ENCODE measurements at regions not wholly inside any gene's neighbourhood (a gene's known extent, or its start where the extent isn't known, plus 50 kb on each side); places are given as distances from the start of the nearest gene placed in this dataset.

GRCh38 chr2:164115806-164116205, 380.0 kb upstream of the FIGN start:
- TF ChIP-seq CTCF (IDR thresholded peaks at IDR 0.05): no peak
- TF ChIP-seq POLR2AphosphoS5 (IDR thresholded peaks at IDR 0.05): no peak
- TF ChIP-seq POLR2A (IDR thresholded peaks at IDR 0.05; ENCODE audit: low read depth): no peak

Data from esophagus muscularis mucosa (tissue), 3 donors.